ENCODE measurements at regions not wholly inside any gene's neighbourhood (a gene's known extent, or its start where the extent isn't known, plus 50 kb on each side); places are given as distances from the start of the nearest gene placed in this dataset.

DNA sequence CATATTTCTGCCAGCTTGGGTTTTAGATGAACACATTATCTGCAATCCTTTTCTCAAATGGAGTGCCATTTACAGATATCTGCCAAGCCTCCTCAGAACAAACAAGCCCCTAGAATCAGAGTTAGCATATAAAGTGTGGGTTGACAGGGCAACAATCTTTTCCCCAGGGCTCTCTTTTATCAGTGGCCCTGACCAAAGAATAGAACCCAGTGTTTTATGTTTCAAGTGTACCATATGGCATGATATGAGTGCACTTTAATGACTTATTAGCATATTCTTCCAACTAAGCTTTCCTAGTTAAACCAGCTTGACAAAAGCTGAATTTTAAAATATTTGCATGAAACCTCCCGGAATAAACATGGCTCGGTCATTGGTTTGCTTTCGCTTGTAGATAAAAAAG is 57.3 kb downstream of the EVX1 start:
- Histone ChIP-seq H3K4me1 (ENCODE audit: control insufficient read depth, insufficient read depth, low read length) (no peaks in the 10 kb centered on the region), H3K4me3 (ENCODE audit: low read depth, low read length) (no peak overlapping the region), H3K36me3 (ENCODE audit: control insufficient read depth, insufficient read depth, low read length) (no peaks in the 10 kb centered on the region), H3K27me3 (ENCODE audit: control insufficient read depth, insufficient read depth, low read length) (no peaks in the 10 kb centered on the region), H3K9me3 (ENCODE audit: control insufficient read depth, insufficient read depth, low read length) (no peaks in the 10 kb centered on the region), H3K27ac (ENCODE audit: low read depth, low read length) (no peak overlapping the region)
- DNase-seq (ENCODE audit: low read depth in 4 of 6, low spot score in 6 of 6): peak in 2 of 6 donors; percentile 9 to 28
- 80% methylated on average over 1 of the region's 3 CpGs for WGBS (ENCODE audit: insufficient coverage)

DNA sequence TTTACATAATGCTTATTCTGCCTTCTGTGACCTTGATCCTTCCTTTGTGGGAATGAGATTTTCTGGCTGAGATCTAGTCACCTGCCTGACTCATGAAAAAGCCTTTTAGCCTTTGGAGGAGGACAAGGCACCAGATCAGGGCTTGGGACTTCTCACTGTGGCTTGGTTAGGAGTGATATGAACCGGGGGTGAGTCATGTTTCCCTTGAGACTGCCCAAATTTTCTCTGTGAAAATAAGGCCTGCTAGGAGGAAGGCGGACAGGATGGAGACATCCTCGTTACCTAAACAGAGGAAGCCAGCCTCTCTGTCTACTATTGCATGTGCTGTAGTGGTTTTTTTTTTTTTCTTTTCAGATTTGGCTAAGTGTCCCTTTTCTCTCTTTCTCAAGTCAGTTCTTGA is 57.8 kb downstream of the EVX1 start:
- no CpG with 5 or more reads among the region's 3 CpGs for WGBS (ENCODE audit: insufficient coverage)
- Histone ChIP-seq H3K27me3 (ENCODE audit: control insufficient read depth, insufficient read depth, low read length) (no peaks in the 10 kb centered on the region), H3K4me3 (ENCODE audit: low read depth, low read length) (no peak overlapping the region), H3K27ac (ENCODE audit: low read depth, low read length) (no peak overlapping the region), H3K4me1 (ENCODE audit: control insufficient read depth, insufficient read depth, low read length) (no peaks in the 10 kb centered on the region), H3K9me3 (ENCODE audit: control insufficient read depth, insufficient read depth, low read length) (no peaks in the 10 kb centered on the region), H3K36me3 (ENCODE audit: control insufficient read depth, insufficient read depth, low read length) (no peaks in the 10 kb centered on the region)
- DNase-seq (ENCODE audit: low read depth in 4 of 6, low spot score in 6 of 6): peak in 1 of 6 donors; percentile 7

DNA sequence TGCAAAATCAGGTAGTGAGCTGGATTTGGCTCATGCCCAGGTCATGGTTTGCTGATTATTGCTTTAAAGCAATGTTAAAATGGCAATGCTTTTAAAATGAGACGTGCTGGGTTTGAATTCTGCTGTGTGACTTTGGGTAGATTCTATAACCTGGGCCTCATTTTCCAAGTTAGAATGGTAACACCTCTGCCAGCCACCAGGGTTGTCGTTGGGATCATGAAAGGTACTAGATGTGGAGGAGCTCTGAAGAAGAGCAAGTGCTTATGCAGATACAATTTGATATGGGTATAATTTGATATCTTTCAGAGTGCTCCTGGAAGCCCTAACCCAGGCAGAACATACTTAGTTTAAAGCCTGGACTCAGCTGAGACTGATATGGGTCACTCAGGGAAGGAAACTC is 60.0 kb downstream of the EVX1 start:
- Histone ChIP-seq H3K27ac (ENCODE audit: low read depth, low read length) (no peak overlapping the region), H3K4me1 (ENCODE audit: control insufficient read depth, insufficient read depth, low read length) (no peaks in the 10 kb centered on the region), H3K9me3 (ENCODE audit: control insufficient read depth, insufficient read depth, low read length) (no peaks in the 10 kb centered on the region), H3K4me3 (ENCODE audit: low read depth, low read length) (no peak overlapping the region), H3K36me3 (ENCODE audit: control insufficient read depth, insufficient read depth, low read length) (no peaks in the 10 kb centered on the region), H3K27me3 (ENCODE audit: control insufficient read depth, insufficient read depth, low read length) (no peaks in the 10 kb centered on the region)
- 100% methylated on average over 2 of the region's 2 CpGs for WGBS (ENCODE audit: insufficient coverage)
- DNase-seq (ENCODE audit: low read depth in 4 of 6, low spot score in 6 of 6): no peak

DNA sequence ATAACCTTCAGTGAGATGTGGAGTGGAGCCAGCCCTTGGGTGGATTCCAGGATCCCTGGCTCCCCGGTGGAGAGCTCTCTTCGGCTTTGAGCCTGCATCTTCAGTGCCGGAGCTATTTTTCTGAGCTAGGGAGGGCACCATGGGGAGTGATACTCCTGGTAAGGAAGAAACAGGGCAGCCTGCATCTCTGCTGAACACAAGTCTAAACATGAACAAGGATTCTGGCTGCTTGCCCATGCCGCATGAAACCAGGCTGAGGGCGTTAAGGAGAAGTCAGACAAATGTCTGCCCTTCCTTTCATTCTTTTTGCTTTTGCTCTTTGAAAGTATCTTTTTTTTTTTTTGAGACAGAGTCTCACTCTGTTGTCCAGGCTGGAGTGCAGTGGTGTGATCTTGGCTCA is 60.4 kb downstream of the EVX1 start:
- WGBS (ENCODE audit: insufficient coverage): 59% methylated on average over 3 of the region's 5 CpGs
- DNase-seq (ENCODE audit: low read depth in 4 of 6, low spot score in 6 of 6): peak in 3 of 6 donors; percentile 9 to 32 (median 32)
- Histone ChIP-seq H3K4me3 (ENCODE audit: low read depth, low read length) (no peak overlapping the region), H3K27me3 (ENCODE audit: control insufficient read depth, insufficient read depth, low read length) (no peaks in the 10 kb centered on the region), H3K36me3 (ENCODE audit: control insufficient read depth, insufficient read depth, low read length) (no peaks in the 10 kb centered on the region), H3K27ac (ENCODE audit: low read depth, low read length) (no peak overlapping the region), H3K9me3 (ENCODE audit: control insufficient read depth, insufficient read depth, low read length) (no peaks in the 10 kb centered on the region), H3K4me1 (ENCODE audit: control insufficient read depth, insufficient read depth, low read length) (no peaks in the 10 kb centered on the region)

DNA sequence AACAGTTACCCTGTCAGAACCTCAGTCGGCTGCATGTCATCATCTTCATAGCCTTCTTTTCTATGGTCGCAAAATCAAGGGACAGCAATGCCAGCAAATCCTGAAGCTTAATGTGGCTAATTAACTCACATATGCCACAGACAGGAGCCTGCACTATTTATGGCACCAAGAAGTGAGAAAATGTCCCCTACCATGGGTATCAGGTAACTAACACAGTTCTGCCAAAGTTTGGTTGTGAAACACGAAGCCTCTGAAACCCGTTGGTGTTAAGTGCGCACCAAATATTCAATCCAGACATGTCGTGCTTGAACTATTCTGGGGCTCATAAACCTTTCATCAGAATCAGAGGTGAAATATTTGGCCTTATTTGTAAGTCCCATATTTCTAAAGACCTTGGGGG is 63.3 kb downstream of the EVX1 start:
- no peak overlapping the region for H3K4me3 ChIP-seq (ENCODE audit: low read depth, low read length)
- H3K27ac ChIP-seq (ENCODE audit: low read depth, low read length): no peak overlapping the region
- WGBS (ENCODE audit: insufficient coverage): 100% methylated on average over 2 of the region's 6 CpGs

DNA sequence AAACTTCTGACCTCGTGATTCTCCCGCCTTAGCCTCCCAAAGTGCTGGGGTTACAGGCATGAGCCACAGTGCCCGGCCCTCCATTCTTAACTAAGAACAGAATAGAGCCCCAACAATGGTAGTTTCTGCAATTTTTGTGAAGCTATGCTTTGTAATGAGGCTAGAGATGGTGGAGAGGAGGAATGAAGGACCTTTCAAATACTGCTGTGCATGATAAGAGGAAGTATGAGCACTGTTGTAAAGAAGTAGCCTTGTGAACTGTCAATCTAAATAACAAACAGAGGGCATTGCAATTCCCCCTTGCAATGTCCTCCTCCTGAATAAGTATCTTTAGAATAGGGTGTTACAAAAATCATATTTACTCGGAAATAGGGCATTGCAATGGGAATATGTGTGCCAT is 70.2 kb downstream of the EVX1 start:
- Histone ChIP-seq H3K27ac (ENCODE audit: low read depth, low read length) (no peak overlapping the region), H3K36me3 (ENCODE audit: control insufficient read depth, insufficient read depth, low read length) (no peaks in the 10 kb centered on the region), H3K27me3 (ENCODE audit: control insufficient read depth, insufficient read depth, low read length) (no peaks in the 10 kb centered on the region), H3K4me3 (ENCODE audit: low read depth, low read length) (no peak overlapping the region), H3K9me3 (ENCODE audit: control insufficient read depth, insufficient read depth, low read length) (no peaks in the 10 kb centered on the region), H3K4me1 (ENCODE audit: control insufficient read depth, insufficient read depth, low read length) (no peaks in the 10 kb centered on the region)
- DNase-seq (ENCODE audit: low read depth in 4 of 6, low spot score in 6 of 6): no peak
- 100% methylated on average over 1 of the region's 4 CpGs for WGBS (ENCODE audit: insufficient coverage)

More for the DNA sequence above, 63.3 kb downstream of the EVX1 start:
- Histone ChIP-seq H3K27me3 (ENCODE audit: control insufficient read depth, insufficient read depth, low read length) (no peaks in the 10 kb centered on the region), H3K36me3 (ENCODE audit: control insufficient read depth, insufficient read depth, low read length) (no peaks in the 10 kb centered on the region), H3K9me3 (ENCODE audit: control insufficient read depth, insufficient read depth, low read length) (no peaks in the 10 kb centered on the region), H3K4me1 (ENCODE audit: control insufficient read depth, insufficient read depth, low read length) (no peaks in the 10 kb centered on the region)
- no peak for DNase-seq (ENCODE audit: low read depth in 4 of 6, low spot score in 6 of 6)

DNA sequence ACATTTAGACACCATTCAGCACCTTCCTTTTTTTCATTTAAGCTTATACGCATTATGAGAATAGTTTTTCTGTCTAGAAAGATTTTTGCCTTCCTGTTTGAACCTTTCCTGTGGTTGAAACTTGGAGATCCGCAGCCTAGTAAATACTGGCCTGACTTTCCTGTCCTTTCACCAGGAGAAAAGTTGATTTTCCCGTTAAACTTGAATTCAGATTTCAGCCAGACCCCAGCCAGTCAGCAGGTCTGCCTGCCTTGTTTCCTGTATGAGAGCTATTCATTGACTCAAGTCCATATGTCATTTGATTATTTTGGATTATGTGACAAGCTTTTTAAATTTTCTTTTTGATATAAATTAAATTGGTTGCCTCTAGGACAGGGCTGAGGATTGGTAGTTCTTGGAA is 71.5 kb downstream of the EVX1 start:
- H3K27me3 ChIP-seq (ENCODE audit: control insufficient read depth, insufficient read depth, low read length): no peaks in the 10 kb centered on the region
- no peaks in the 10 kb centered on the region for H3K9me3 ChIP-seq (ENCODE audit: control insufficient read depth, insufficient read depth, low read length)
- H3K36me3 ChIP-seq (ENCODE audit: control insufficient read depth, insufficient read depth, low read length): no peaks in the 10 kb centered on the region
- 67% methylated on average over 2 of the region's 3 CpGs for WGBS (ENCODE audit: insufficient coverage)
- H3K4me3 ChIP-seq (ENCODE audit: low read depth, low read length): no peak overlapping the region
- DNase-seq (ENCODE audit: low read depth in 4 of 6, low spot score in 6 of 6): no peak
- no peaks in the 10 kb centered on the region for H3K4me1 ChIP-seq (ENCODE audit: control insufficient read depth, insufficient read depth, low read length)
- no peak overlapping the region for H3K27ac ChIP-seq (ENCODE audit: low read depth, low read length)

DNA sequence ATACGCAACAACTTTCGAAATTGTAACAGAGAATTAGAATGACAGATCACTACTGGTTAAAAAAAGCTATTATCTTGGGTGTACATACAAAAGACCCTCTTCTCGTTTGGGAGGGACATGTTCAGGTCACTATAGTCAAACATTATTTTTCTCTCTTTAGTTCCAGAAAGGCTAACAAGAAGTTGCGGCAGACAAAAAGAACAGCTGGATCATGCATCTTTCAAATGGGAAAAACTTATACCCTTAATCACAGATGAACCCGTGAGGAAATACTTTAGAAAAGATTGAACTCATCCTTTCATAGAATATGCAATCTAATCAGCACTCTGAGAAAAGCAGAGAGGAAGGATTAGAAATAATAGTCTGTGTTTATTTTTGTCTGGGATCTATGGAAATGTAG is 72.5 kb downstream of the EVX1 start:
- no peak for DNase-seq (ENCODE audit: low read depth in 4 of 6, low spot score in 6 of 6)
- Histone ChIP-seq H3K27ac (ENCODE audit: low read depth, low read length) (no peak overlapping the region), H3K4me1 (ENCODE audit: control insufficient read depth, insufficient read depth, low read length) (no peaks in the 10 kb centered on the region), H3K4me3 (ENCODE audit: low read depth, low read length) (no peak overlapping the region), H3K9me3 (ENCODE audit: control insufficient read depth, insufficient read depth, low read length) (no peaks in the 10 kb centered on the region), H3K36me3 (ENCODE audit: control insufficient read depth, insufficient read depth, low read length) (no peaks in the 10 kb centered on the region), H3K27me3 (ENCODE audit: control insufficient read depth, insufficient read depth, low read length) (no peaks in the 10 kb centered on the region)
- WGBS (ENCODE audit: insufficient coverage): no CpG with 5 or more reads among the region's 5 CpGs

DNA sequence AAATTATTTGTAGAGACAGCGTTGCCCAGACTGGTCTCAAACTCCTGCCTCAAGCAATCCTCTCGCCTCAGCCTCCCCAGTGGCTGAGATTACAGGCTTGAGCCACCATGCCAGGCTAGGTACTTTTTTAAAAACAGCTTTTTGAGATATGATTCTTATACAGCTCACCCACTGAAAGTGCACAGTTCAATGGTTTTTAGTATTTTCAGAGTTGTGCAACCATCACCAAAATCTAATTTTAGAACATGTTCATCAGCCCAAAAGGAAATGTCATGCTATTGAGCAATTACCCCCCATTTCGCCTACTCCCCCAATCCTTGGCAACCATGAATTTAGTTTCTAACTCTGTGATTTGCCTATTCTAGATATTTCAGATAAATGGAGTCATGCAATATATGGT is 73.7 kb downstream of the EVX1 start:
- WGBS (ENCODE audit: insufficient coverage): 100% methylated on average over 1 of the region's 3 CpGs
- no peak overlapping the region for H3K27ac ChIP-seq (ENCODE audit: low read depth, low read length)
- DNase-seq (ENCODE audit: low read depth in 4 of 6, low spot score in 6 of 6): no peak
- H3K4me3 ChIP-seq (ENCODE audit: low read depth, low read length): no peak overlapping the region
- H3K9me3 ChIP-seq (ENCODE audit: control insufficient read depth, insufficient read depth, low read length): no peaks in the 10 kb centered on the region
- H3K27me3 ChIP-seq (ENCODE audit: control insufficient read depth, insufficient read depth, low read length): no peaks in the 10 kb centered on the region
- H3K36me3 ChIP-seq (ENCODE audit: control insufficient read depth, insufficient read depth, low read length): no peaks in the 10 kb centered on the region
- no peaks in the 10 kb centered on the region for H3K4me1 ChIP-seq (ENCODE audit: control insufficient read depth, insufficient read depth, low read length)

DNA sequence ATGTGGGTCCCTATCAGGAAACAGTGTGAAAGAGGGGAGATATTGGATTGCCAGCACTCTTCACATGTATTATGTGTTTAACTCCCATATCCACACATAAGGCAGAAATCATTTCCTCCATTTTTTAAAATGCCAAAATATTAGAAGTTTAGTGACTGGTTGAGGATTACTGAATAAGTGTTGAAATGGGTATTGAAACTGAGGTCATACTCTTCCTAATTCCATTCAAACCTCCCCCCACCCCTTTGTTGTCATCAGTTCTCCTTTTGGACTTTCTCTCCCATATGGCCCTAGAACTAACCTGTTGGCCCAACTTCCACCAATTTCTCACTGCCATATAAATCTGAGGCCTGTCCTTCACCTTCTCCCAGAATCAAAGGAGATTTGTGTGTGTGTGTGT is 81.6 kb downstream of the EVX1 start:
- no peak for DNase-seq (ENCODE audit: low read depth in 4 of 6, low spot score in 6 of 6)
- H3K4me3 ChIP-seq (ENCODE audit: low read depth, low read length): no peak overlapping the region
- no peak overlapping the region for H3K27ac ChIP-seq (ENCODE audit: low read depth, low read length)
- H3K36me3 ChIP-seq (ENCODE audit: control insufficient read depth, insufficient read depth, low read length): no peaks in the 10 kb centered on the region
- no peaks in the 10 kb centered on the region for H3K27me3 ChIP-seq (ENCODE audit: control insufficient read depth, insufficient read depth, low read length)
- no peaks in the 10 kb centered on the region for H3K4me1 ChIP-seq (ENCODE audit: control insufficient read depth, insufficient read depth, low read length)
- H3K9me3 ChIP-seq (ENCODE audit: control insufficient read depth, insufficient read depth, low read length): no peaks in the 10 kb centered on the region
